GM12872 (cell line): ENCODE measurements at regions not wholly inside any gene's neighbourhood (a gene's known extent, or its start where the extent isn't known, plus 50 kb on each side); places are given as distances from the start of the nearest gene placed in this dataset.

ENCODE experiments used
- TF ChIP-seq, protein P1 (sequence below): IDR thresholded peaks from 3 replicates; pipeline ENCODE4 v1.5.1; 2011; ENCODE audit warnings: low read depth, mild to moderate bottlenecking, low read length, moderate library complexity; ENCODE audit not compliant: insufficient read depth

DNA sequence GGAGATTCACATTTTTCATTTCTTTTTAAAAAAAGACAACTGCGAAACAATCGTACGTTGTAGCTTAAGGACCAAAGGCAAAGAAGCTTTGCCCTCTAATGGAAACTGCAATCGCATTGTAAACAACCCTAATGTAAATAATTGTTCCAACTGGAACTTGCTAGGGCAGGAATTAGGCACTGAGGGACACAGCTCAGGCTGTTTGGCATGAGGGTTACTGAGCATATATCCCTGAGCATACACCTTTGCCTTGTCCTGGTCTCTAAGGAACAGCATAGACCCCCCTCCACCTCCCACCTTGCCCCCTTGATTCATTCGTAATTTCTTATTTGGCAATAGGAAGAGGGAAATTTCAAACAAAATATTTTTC lies 396.4 kb downstream of the LNPK start:
- TF ChIP-seq, protein P1, sequence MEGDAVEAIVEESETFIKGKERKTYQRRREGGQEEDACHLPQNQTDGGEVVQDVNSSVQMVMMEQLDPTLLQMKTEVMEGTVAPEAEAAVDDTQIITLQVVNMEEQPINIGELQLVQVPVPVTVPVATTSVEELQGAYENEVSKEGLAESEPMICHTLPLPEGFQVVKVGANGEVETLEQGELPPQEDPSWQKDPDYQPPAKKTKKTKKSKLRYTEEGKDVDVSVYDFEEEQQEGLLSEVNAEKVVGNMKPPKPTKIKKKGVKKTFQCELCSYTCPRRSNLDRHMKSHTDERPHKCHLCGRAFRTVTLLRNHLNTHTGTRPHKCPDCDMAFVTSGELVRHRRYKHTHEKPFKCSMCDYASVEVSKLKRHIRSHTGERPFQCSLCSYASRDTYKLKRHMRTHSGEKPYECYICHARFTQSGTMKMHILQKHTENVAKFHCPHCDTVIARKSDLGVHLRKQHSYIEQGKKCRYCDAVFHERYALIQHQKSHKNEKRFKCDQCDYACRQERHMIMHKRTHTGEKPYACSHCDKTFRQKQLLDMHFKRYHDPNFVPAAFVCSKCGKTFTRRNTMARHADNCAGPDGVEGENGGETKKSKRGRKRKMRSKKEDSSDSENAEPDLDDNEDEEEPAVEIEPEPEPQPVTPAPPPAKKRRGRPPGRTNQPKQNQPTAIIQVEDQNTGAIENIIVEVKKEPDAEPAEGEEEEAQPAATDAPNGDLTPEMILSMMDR, result no peak

DNA sequence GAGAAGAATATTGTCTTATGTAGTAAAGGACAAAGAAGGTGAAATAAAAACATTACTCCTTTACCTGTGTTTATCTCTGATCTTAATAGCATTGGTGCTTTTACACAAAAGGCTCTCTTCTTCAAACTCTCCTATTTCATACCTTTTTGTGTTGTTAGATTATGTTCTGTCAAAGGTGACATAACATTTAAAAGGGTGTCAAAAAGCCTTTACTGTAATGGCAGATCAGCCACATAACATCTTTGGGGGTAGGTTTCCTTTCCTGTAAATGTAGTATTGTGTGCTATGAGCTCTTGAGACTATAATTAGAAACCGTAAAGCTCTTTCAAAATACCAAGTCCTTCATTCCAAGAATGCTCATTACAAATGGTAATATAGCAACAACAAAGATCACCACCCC lies 400.1 kb downstream of the LNPK start:
- TF ChIP-seq, protein P1, result no peak

DNA sequence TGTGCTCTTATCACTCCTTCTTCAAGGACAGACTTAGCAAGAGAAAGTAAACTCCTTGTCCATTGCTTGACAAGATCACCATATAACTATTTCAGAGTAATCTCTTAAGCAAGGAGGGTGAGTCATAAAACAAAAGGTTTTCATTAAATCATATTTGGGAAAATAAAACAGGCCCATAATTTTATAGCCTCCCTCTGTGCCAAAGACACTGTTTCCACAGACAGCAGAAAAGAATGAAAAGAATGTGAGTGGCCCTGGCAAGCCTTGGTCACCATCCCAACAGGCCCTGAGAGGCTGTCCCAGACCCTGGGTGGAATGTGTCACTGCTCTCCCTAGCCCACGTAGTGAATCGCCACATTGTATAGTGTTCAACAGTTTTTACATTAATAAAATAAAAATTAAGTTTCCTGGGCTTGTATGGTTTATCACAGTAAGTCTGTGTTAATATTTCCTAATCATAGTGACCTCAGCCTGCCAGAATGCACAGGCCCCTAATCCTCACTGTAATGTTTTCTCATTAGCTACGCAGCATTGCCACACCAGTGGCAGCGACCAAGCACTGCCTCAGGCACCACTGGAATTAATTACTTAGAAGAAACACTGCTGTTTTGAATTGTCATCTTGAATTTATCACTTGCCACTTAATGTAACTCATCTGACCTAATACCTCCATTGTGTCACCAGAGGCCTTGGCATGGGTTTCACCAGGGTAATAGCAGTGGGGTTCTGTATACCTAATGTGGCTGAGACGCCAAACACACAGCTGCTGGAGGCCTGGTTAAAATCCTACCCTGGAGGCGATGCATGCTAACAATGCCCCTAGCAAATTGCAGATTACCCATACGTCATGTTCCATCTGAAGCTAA lies 401.9 kb downstream of the LNPK start:
- TF ChIP-seq, protein P1, result no peak

DNA sequence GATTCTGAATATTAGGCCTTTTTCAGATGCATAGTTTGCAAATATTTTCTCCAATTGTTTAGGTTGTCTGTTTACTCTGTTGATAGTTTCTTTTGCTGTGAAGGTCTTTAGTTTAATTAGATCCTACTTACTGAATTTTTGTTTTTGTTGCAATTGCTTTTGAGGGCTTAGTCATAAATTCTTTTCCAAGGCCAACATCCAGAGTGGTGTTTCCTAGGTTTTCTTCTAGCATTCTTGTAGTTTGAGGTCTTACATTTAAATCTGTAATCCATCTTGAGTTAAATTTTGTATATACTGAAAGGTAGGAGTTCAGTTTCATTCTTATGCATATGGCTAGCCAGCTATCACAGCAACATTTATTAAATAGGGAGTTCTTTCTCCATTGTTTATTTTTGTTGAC lies 404.8 kb downstream of the LNPK start:
- TF ChIP-seq, protein P1, result no peak

DNA sequence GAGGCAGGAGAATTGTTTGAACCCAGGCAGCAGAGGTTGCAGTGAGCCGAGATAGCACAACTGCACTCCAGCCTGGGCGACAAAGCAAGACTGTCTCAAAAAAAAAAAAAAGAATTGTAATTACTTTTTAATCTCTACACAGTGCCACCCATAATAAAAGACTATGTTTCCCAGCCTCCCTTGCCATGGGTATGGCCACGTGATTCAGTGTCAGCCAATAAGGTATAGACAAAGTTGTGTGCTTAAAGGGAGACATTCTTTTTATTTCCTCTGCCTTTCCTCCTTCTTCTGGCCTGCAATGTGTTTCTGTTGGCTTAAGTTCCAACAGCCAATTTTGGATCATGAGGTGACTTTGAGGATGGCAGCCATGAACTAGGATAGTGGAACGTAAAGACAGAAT lies 406.9 kb downstream of the LNPK start:
- TF ChIP-seq, protein P1, result no peak

DNA sequence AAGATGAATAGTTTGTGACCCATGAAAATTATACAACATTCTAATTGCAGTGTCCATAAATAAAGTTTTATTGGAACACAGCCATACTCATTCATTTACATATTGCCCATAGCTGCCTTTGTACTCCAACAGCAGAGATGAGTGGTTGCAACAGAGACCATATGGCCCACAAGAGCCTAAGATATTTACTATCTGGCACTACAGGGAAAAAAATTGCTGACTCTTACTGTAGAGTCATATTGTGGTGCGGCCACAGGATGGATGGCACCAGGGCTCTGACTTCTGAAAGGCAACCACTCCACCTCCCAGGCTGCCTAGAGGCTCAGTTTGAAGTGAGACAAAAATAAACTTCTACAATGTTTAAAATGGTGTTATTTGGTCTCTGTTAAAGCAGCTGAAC lies 404.0 kb upstream of the ATP5MC3 start:
- TF ChIP-seq, protein P1, result no peak

DNA sequence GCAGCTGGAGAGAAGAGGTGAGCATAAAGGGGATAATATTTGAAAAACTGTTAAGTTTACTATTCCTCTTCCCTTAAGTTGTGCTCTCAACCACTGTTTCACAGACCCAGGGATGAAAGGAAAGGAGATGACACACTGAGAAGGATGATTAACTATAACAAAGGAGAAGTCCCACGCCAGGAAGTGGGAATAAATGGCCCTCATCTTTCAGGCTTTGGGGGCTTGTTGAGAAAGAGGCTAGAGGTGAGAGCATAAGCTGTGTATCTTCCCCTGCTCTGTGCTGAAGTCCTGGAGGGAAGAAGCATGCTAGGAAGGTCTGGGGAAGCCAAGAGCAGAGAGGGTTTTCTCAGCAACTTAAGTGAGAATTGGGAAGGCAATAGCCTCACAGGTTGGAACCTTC lies 399.1 kb upstream of the ATP5MC3 start:
- TF ChIP-seq, protein P1, result no peak
